ENCODE measurements at regions not wholly inside any gene's neighbourhood (a gene's known extent, or its start where the extent isn't known, plus 50 kb on each side); places are given as distances from the start of the nearest gene placed in this dataset.

DNA sequence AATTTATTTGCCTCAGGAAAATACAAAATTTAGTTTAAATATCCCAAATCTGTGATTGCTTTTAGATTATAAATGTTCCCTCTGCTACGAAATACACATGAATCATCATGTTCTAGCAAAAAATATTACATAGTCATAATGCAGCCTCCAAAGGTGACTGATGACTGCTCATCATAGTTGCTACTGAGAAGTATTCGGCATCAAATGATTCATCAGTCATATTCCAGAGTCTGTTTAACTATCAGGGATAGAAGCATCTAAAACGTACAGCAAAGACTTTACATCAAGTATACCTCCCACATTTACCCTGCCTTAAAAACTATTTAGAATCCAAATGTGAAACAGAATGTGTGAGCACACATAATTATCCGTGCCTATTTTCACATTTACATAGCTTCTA lies 626.0 kb downstream of the CDH26 start:
- no peaks in the 10 kb centered on the region for H3K36me3 ChIP-seq (ENCODE audit: control insufficient read depth, insufficient read depth, low read length)
- Mint-ChIP-seq H3K27ac (no peak overlapping the region), H3K4me3 (no peak overlapping the region), H3K27me3 (ENCODE audit: insufficient read depth) (no peaks in the 10 kb centered on the region), H3K9me3 (no peaks in the 10 kb centered on the region), H3K36me3 (ENCODE audit: low read depth) (no peaks in the 10 kb centered on the region), H3K4me1 (no peaks in the 10 kb centered on the region)
- no peaks in the 10 kb centered on the region for H3K27me3 ChIP-seq (ENCODE audit: control insufficient read depth, insufficient read depth, low read length, poor library complexity, severe bottlenecking)
- H3K4me1 ChIP-seq (ENCODE audit: control insufficient read depth, insufficient read depth, low read length) = no peaks in the 10 kb centered on the region
- DNase-seq = no peak
- no peak overlapping the region for H3K27ac ChIP-seq (ENCODE audit: low read depth, low read length)
- TF ChIP-seq, protein P1, sequence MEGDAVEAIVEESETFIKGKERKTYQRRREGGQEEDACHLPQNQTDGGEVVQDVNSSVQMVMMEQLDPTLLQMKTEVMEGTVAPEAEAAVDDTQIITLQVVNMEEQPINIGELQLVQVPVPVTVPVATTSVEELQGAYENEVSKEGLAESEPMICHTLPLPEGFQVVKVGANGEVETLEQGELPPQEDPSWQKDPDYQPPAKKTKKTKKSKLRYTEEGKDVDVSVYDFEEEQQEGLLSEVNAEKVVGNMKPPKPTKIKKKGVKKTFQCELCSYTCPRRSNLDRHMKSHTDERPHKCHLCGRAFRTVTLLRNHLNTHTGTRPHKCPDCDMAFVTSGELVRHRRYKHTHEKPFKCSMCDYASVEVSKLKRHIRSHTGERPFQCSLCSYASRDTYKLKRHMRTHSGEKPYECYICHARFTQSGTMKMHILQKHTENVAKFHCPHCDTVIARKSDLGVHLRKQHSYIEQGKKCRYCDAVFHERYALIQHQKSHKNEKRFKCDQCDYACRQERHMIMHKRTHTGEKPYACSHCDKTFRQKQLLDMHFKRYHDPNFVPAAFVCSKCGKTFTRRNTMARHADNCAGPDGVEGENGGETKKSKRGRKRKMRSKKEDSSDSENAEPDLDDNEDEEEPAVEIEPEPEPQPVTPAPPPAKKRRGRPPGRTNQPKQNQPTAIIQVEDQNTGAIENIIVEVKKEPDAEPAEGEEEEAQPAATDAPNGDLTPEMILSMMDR (conservative IDR thresholded peaks at IDR 0.05) = no peak
- H3K9me3 ChIP-seq (ENCODE audit: control insufficient read depth, low read length) = no peaks in the 10 kb centered on the region
- no peak overlapping the region for H3K4me3 ChIP-seq (ENCODE audit: low read length)
- WGBS, 2 experiments (ENCODE audit: insufficient coverage in 1 of 2, insufficient read length in 1 of 2) = 89 to 90% methylated on average over 3 to 4 of the region's 4 CpGs
- no peak overlapping the region for H3K9ac ChIP-seq (ENCODE audit: extremely low read depth, low read length, poor library complexity, severe bottlenecking)

DNA sequence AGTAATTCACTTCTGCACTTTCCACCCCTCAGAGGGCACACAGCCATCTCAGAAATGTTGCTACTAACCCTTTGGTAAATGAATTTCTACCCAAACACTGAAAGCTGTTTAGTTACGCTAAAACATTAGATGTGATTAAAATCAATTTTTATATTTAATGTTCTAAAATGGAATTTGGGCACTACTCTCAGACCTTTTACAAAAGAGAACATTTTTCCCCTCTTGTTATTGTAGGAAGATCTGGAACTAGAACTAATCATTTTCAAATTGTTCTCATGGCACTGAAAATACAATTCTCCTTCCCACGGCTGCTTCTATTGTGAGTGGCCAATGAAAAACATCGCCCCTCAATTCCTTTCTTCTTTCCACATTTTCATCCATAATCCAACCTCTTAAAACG lies 627.4 kb downstream of the CDH26 start:
- 80 to 93% methylated on average over 2 of the region's 4 CpGs for WGBS, 2 experiments (ENCODE audit: insufficient coverage in 1 of 2, insufficient read length in 1 of 2)
- no peaks in the 10 kb centered on the region for H3K4me1 ChIP-seq (ENCODE audit: control insufficient read depth, insufficient read depth, low read length)
- no peaks in the 10 kb centered on the region for H3K4me1 Mint-ChIP-seq
- no peak overlapping the region for H3K9ac ChIP-seq (ENCODE audit: extremely low read depth, low read length, poor library complexity, severe bottlenecking)
- H3K9me3 Mint-ChIP-seq = no peaks in the 10 kb centered on the region
- H3K36me3 ChIP-seq (ENCODE audit: control insufficient read depth, insufficient read depth, low read length) = no peaks in the 10 kb centered on the region
- no peaks in the 10 kb centered on the region for H3K27me3 ChIP-seq (ENCODE audit: control insufficient read depth, insufficient read depth, low read length, poor library complexity, severe bottlenecking)
- H3K4me3 ChIP-seq (ENCODE audit: low read length) = no peak overlapping the region
- no peak overlapping the region for H3K4me3 Mint-ChIP-seq
- no peaks in the 10 kb centered on the region for H3K9me3 ChIP-seq (ENCODE audit: control insufficient read depth, low read length)
- no peak overlapping the region for H3K27ac Mint-ChIP-seq
- H3K36me3 Mint-ChIP-seq (ENCODE audit: low read depth) = no peaks in the 10 kb centered on the region
- no peaks in the 10 kb centered on the region for H3K27me3 Mint-ChIP-seq (ENCODE audit: insufficient read depth)
- TF ChIP-seq, protein P1 (conservative IDR thresholded peaks at IDR 0.05) = no peak
- DNase-seq = no peak
- H3K27ac ChIP-seq (ENCODE audit: low read depth, low read length) = no peak overlapping the region

- no peak overlapping the region for H3K27ac ChIP-seq (ENCODE audit: low read depth, low read length)
- Mint-ChIP-seq H3K4me1 (no peaks in the 10 kb centered on the region), H3K4me3 (no peak overlapping the region), H3K36me3 (ENCODE audit: low read depth) (no peaks in the 10 kb centered on the region), H3K27ac (no peak overlapping the region), H3K27me3 (ENCODE audit: insufficient read depth) (no peaks in the 10 kb centered on the region), H3K9me3 (no peaks in the 10 kb centered on the region)
- no peaks in the 10 kb centered on the region for H3K9me3 ChIP-seq (ENCODE audit: control insufficient read depth, low read length)
- no peak overlapping the region for H3K9ac ChIP-seq (ENCODE audit: extremely low read depth, low read length, poor library complexity, severe bottlenecking)
- DNase-seq = no peak
- H3K36me3 ChIP-seq (ENCODE audit: control insufficient read depth, insufficient read depth, low read length) = no peaks in the 10 kb centered on the region
- H3K4me1 ChIP-seq (ENCODE audit: control insufficient read depth, insufficient read depth, low read length) = no peaks in the 10 kb centered on the region
- H3K4me3 ChIP-seq (ENCODE audit: low read length) = no peak overlapping the region
- TF ChIP-seq, protein P1 (conservative IDR thresholded peaks at IDR 0.05) = no peak
- WGBS, 2 experiments (ENCODE audit: insufficient coverage in 1 of 2, insufficient read length in 1 of 2) = 84 to 90% methylated on average over 8 to 11 of the region's 11 CpGs
- no peaks in the 10 kb centered on the region for H3K27me3 ChIP-seq (ENCODE audit: control insufficient read depth, insufficient read depth, low read length, poor library complexity, severe bottlenecking)
Observed at GRCh38 chr20:60586269-60587050, 628.2 kb downstream of the CDH26 start.

Measured in endodermal cell (in vitro differentiated cells).